Tibial artery (tissue), 4 donors: ENCODE measurements at regions not wholly inside any gene's neighbourhood (a gene's known extent, or its start where the extent isn't known, plus 50 kb on each side); places are given as distances from the start of the nearest gene placed in this dataset.

Experiments used
- DNase-seq, 2 donors: peaks; one replicate each; pipeline ENCODE4 v3.0.0-alpha.2; 2019
- H3K27ac ChIP-seq, 2 donors: fragments of 200-600 bp; sonication (generic) in 1 of 2; 1 replicate in 1 of 2; 2 replicates in 1 of 2; pipeline ENCODE4 v1.5.1; 2018 to 2019; ENCODE audit warnings: mild to moderate bottlenecking in 1 of 2
- H3K27me3 ChIP-seq, 2 donors: fragments of 200-600 bp; sonication (generic) in 1 of 2; one replicate each; pipeline versions ENCODE4 v1.5.1 to v1.6.0; 2016 to 2019
- H3K36me3 ChIP-seq, 3 donors: fragments of 200-600 bp; sonication (generic) in 2 of 3; one replicate each; pipeline ENCODE4 v1.5.1; 2016 to 2019; ENCODE audit warnings: mild to moderate bottlenecking in 2 of 3
- H3K4me1 ChIP-seq, 4 donors: fragments of 200-600 bp; sonication (generic) in 2 of 4; 1 replicate in 3 of 4; 2 replicates in 1 of 4; pipeline ENCODE4 v1.5.1; 2016 to 2019
- H3K4me3 ChIP-seq, 2 donors: fragments of 200-600 bp; sonication (generic) in 1 of 2; 1 replicate in 1 of 2; 2 replicates in 1 of 2; pipeline ENCODE4 v1.5.1; 2018 to 2019; ENCODE audit warnings: mild to moderate bottlenecking in 2 of 2
- H3K9me3 ChIP-seq, 3 donors: fragments of 200-600 bp; sonication (generic) in 1 of 3; one replicate each; pipeline ENCODE4 v1.5.1; 2016 to 2019
- CTCF ChIP-seq, 2 experiments: fragments of 200-600 bp in 1 of 2; fragments of 450-650 bp in 1 of 2; IDR thresholded peaks; one replicate each; pipeline ENCODE4 v1.5.1; 2017 to 2019; ENCODE audit warnings: antibody characterized with exemption in 2 of 2, mild to moderate bottlenecking in 1 of 2, moderate library complexity in 1 of 2
- intact Hi-C: fragments of 100-400 bp; cut with DNase I; formaldehyde crosslinking; loops from one replicate; pipeline ENCODE4 v1.15.0; 2023; ENCODE audit warnings: low total_unique reads

- H3K27ac ChIP-seq, result no peak overlapping the region
- no peaks in the 10 kb centered on the region for H3K27me3 ChIP-seq
- DNase-seq, result no peak
- peaks cover 0 to 29% (median 2%) of the 10 kb centered on the region in 4 donors for H3K4me1 ChIP-seq
- H3K4me3 ChIP-seq, result no peak overlapping the region
- no peak for TF ChIP-seq CTCF (IDR thresholded peaks at IDR 0.05)
- no peaks in the 10 kb centered on the region for H3K9me3 ChIP-seq
- intact Hi-C loops, result no loop called here
- no peaks in the 10 kb centered on the region for H3K36me3 ChIP-seq
Observed at GRCh38 chrX:39475372-39475771, 622.4 kb downstream of the BCOR start.

GRCh38 chrX:39476604-39477021 is 621.1 kb downstream of the BCOR start:
- no peaks in the 10 kb centered on the region for H3K27me3 ChIP-seq
- no peaks in the 10 kb centered on the region for H3K9me3 ChIP-seq
- H3K4me1 ChIP-seq, result peaks cover 0 to 18% (median 2%) of the 10 kb centered on the region in 4 donors
- no peak overlapping the region for H3K4me3 ChIP-seq
- DNase-seq, result no peak
- intact Hi-C loops, result no loop called here
- H3K36me3 ChIP-seq, result no peaks in the 10 kb centered on the region
- H3K27ac ChIP-seq, result no peak overlapping the region
- TF ChIP-seq CTCF (IDR thresholded peaks at IDR 0.05), result no peak

GRCh38 chrX:39477031-39477761 is 620.6 kb downstream of the BCOR start:
- Histone ChIP-seq H3K27ac (no peak overlapping the region), H3K9me3 (no peaks in the 10 kb centered on the region), H3K27me3 (no peaks in the 10 kb centered on the region), H3K4me3 (no peak overlapping the region), H3K4me1 (peaks cover 0 to 18% (median 2%) of the 10 kb centered on the region in 4 donors), H3K36me3 (no peaks in the 10 kb centered on the region)
- DNase-seq, result no peak
- intact Hi-C loops, result no loop called here
- TF ChIP-seq CTCF (IDR thresholded peaks at IDR 0.05), result no peak

GRCh38 chrX:39477762-39478120 is 620.0 kb downstream of the BCOR start:
- no peak for TF ChIP-seq CTCF (IDR thresholded peaks at IDR 0.05)
- Histone ChIP-seq H3K4me3 (no peak overlapping the region), H3K4me1 (peaks cover 0 to 18% (median 2%) of the 10 kb centered on the region in 4 donors), H3K27me3 (no peaks in the 10 kb centered on the region), H3K9me3 (no peaks in the 10 kb centered on the region), H3K27ac (no peak overlapping the region), H3K36me3 (no peaks in the 10 kb centered on the region)
- intact Hi-C loops, result no loop called here
- DNase-seq, result no peak

- Histone ChIP-seq H3K9me3 (no peaks in the 10 kb centered on the region), H3K4me1 (peaks cover 0 to 5% (median 0%) of the 10 kb centered on the region in 4 donors), H3K4me3 (no peak overlapping the region), H3K36me3 (no peaks in the 10 kb centered on the region), H3K27me3 (no peaks in the 10 kb centered on the region), H3K27ac (no peak overlapping the region)
- TF ChIP-seq CTCF (IDR thresholded peaks at IDR 0.05), result no peak
- no peak for DNase-seq
- intact Hi-C loops, result no loop called here
Observed at GRCh38 chrX:39479856-39480255, 617.9 kb downstream of the BCOR start.
